B cell (primary cell): ENCODE measurements at regions not wholly inside any gene's neighbourhood (a gene's known extent, or its start where the extent isn't known, plus 50 kb on each side); places are given as distances from the start of the nearest gene placed in this dataset.

Experiments used
- ATAC-seq: fragments of 200-7000 bp; cut with Tn5 transposase; one replicate; pipeline ENCODE4 v1.10.0; 2021; ENCODE audit warnings: low read depth, mild to moderate bottlenecking, moderate number of reproducible peaks, moderate library complexity
- CTCF ChIA-PET: fragments of 350-600 bp; sonication (Branson Sonifier 250); formaldehyde crosslinking; loops from one replicate; lab custom pipeline; 2021; ENCODE audit warnings: antibody characterized with exemption, inconsistent platforms; lab: Charles Lee
- POLR2A ChIA-PET: fragments of 350-600 bp; sonication (Branson Sonifier 250); formaldehyde crosslinking; loops from one replicate; lab custom pipeline; 2021; ENCODE audit warnings: antibody characterized with exemption; lab: Charles Lee
- DNase-seq: peaks from one replicate; pipeline ENCODE4 v3.0.0; 2013
- H2AFZ ChIP-seq: 2 replicates; pipeline ENCODE4 v1.6.1; 2012; ENCODE audit warnings: mild to moderate bottlenecking, low read depth, low read length; ENCODE audit not compliant: insufficient read depth, poor library complexity, severe bottlenecking
- H3K27ac ChIP-seq, 2 donors: 1 replicate in 1 of 2; 2 replicates in 1 of 2; pipeline ENCODE4 v1.5.1; 2012 to 2013; ENCODE audit warnings: low read length in 2 of 2, mild to moderate bottlenecking in 2 of 2, moderate library complexity in 1 of 2
- H3K27me3 ChIP-seq, 4 experiments: fragments of 200-600 bp in 1 of 4; sonication (generic) in 1 of 4; replicated peaks in 1 of 4; 1 replicate in 2 of 4; 2 replicates in 2 of 4; pipeline versions ENCODE4 v1.6.1 to v1.7.0; 2013 to 2016; ENCODE audit warnings: low read length in 3 of 4, mild to moderate bottlenecking in 2 of 4, mixed read lengths in 1 of 4, moderate library complexity in 1 of 4; ENCODE audit not compliant: insufficient read depth in 4 of 4, control insufficient read depth in 3 of 4; ENCODE audit errors: control extremely low read depth in 1 of 4
- H3K36me3 ChIP-seq, 2 experiments: replicated peaks in 1 of 2; 1 replicate in 1 of 2; 2 replicates in 1 of 2; pipeline versions ENCODE4 v1.6.1 to v1.7.1; 2013; ENCODE audit warnings: low read length in 1 of 2; ENCODE audit not compliant: insufficient read depth in 2 of 2, control insufficient read depth in 1 of 2; ENCODE audit errors: control extremely low read depth in 1 of 2, extremely low read depth in 1 of 2
- H3K4me1 ChIP-seq, 2 donors: fragments of 200-600 bp in 1 of 2; sonication (generic) in 1 of 2; 1 replicate in 1 of 2; 2 replicates in 1 of 2; pipeline versions ENCODE4 v1.5.1 to v1.6.1; 2013 to 2017; ENCODE audit warnings: low read length in 2 of 2; ENCODE audit not compliant: control insufficient read depth in 2 of 2, insufficient read depth in 2 of 2
- H3K4me2 ChIP-seq: replicated peaks from 2 replicates; pipeline ENCODE3; 2012; ENCODE audit warnings: mild to moderate bottlenecking, low read depth, low read length; ENCODE audit not compliant: poor library complexity, severe bottlenecking
- H3K4me3 ChIP-seq, 5 experiments: fragments of 200-600 bp in 1 of 5; sonication (generic) in 1 of 5; 1 replicate in 3 of 5; 2 replicates in 2 of 5; pipeline versions ENCODE4 v1.5.1 to v1.7.0; 2011 to 2016; ENCODE audit warnings: low read length in 4 of 5, mild to moderate bottlenecking in 4 of 5, low read depth in 2 of 5, control low read depth in 1 of 5, moderate library complexity in 1 of 5; ENCODE audit not compliant: insufficient read depth in 1 of 5; ENCODE audit errors: control extremely low read depth in 1 of 5, extremely low read depth in 1 of 5
- H3K79me2 ChIP-seq: fragments of 200-600 bp; sonication (generic); one replicate; pipeline ENCODE4 v1.6.0; 2016; ENCODE audit warnings: low read length; ENCODE audit not compliant: control insufficient read depth, insufficient read depth
- H3K9ac ChIP-seq: fragments of 200-600 bp; sonication (generic); 2 replicates; pipeline ENCODE4 v1.6.1; 2017; ENCODE audit warnings: mild to moderate bottlenecking, low read length, moderate library complexity
- H3K9me3 ChIP-seq, 3 donors: one replicate each; pipeline versions ENCODE4 v1.6.1 to v1.7.1; 2013; ENCODE audit warnings: low read length in 2 of 3; ENCODE audit not compliant: control insufficient read depth in 2 of 3, insufficient read depth in 1 of 3; ENCODE audit errors: control extremely low read depth in 1 of 3
- H4K20me1 ChIP-seq: 2 replicates; pipeline ENCODE4 v1.6.0; 2012; ENCODE audit warnings: mild to moderate bottlenecking, low read length; ENCODE audit not compliant: insufficient read depth, control insufficient read depth, poor library complexity, severe bottlenecking
- H3K27ac Mint-ChIP-seq: one replicate; pipeline ENCODE4 v1.8.0; 2021; ENCODE audit warnings: mixed read lengths
- H3K27me3 Mint-ChIP-seq: one replicate; pipeline ENCODE4 v1.8.0; 2021; ENCODE audit warnings: mixed read lengths
- H3K4me1 Mint-ChIP-seq: one replicate; pipeline ENCODE4 v1.8.0; 2021; ENCODE audit warnings: mixed read lengths
- H3K4me3 Mint-ChIP-seq: one replicate; pipeline ENCODE4 v1.8.0; 2021; ENCODE audit warnings: mixed read lengths
- H3K9me3 Mint-ChIP-seq: one replicate; pipeline ENCODE4 v1.8.0; 2022; ENCODE audit warnings: mixed read lengths; ENCODE audit not compliant: insufficient read depth
- CTCF ChIP-seq: fragments of 200-600 bp; IDR thresholded peaks from one replicate; pipeline ENCODE4 v1.8.0; 2022; ENCODE audit warnings: antibody characterized with exemption, mild to moderate bottlenecking
- EZH2 ChIP-seq: IDR thresholded peaks from 2 replicates; pipeline ENCODE4 v1.6.1; 2012; ENCODE audit warnings: borderline replicate concordance, low read depth, mild to moderate bottlenecking, moderate library complexity, low read length; ENCODE audit not compliant: insufficient read depth, poor library complexity, severe bottlenecking
- WGBS: methylation state at CpG from one replicate; pipeline ENCODE4 v1.1.5; 2013; ENCODE audit warnings: missing lambda C conversion rate; ENCODE audit not compliant: insufficient coverage; 5-methylcytosine and 5-hydroxymethylcytosine counted together
- intact Hi-C: fragments of 100-400 bp; cut with micrococcal nuclease; formaldehyde crosslinking; loops from one replicate; pipeline ENCODE4 v1.10.0; 2022

- intact Hi-C loops = no loop called here
- Mint-ChIP-seq H3K4me3 (no peak overlapping the region), H3K27ac (no peak overlapping the region), H3K4me1 (no peaks in the 10 kb centered on the region), H3K9me3 (no peaks in the 10 kb centered on the region), H3K27me3 (peaks cover 3% of the 10 kb centered on the region)
- no CpG with 5 or more reads among the region's 2 CpGs for WGBS
- Histone ChIP-seq H3K9ac (no peak overlapping the region), H3K4me1 (no peaks in the 10 kb centered on the region), H3K36me3 (no peaks in the 10 kb centered on the region), H3K27ac (no peak overlapping the region), H3K4me2 (no peak overlapping the region), H4K20me1 (no peaks in the 10 kb centered on the region), H2AFZ (no peak overlapping the region), H3K27me3 (peaks cover 0 to 6% (median 0%) of the 10 kb centered on the region in 4 experiments), H3K79me2 (no peaks in the 10 kb centered on the region), H3K4me3 (no peak overlapping the region), H3K9me3 (no peaks in the 10 kb centered on the region)
- CTCF ChIA-PET = no interaction called here
- ATAC-seq = no peak
- TF ChIP-seq EZH2 (no peak), CTCF (no peak)
- POLR2A ChIA-PET = no interaction called here
- no peak for DNase-seq
These were observed 244.8 kb upstream of the DMRT1 start for GRCh38 chr9:596703-597102.

- Histone ChIP-seq H3K79me2 (no peaks in the 10 kb centered on the region), H3K9ac (no peak overlapping the region), H4K20me1 (no peaks in the 10 kb centered on the region), H3K4me3 (no peak overlapping the region), H3K4me2 (no peak overlapping the region), H3K4me1 (no peaks in the 10 kb centered on the region), H3K27ac (no peak overlapping the region), H2AFZ (no peak overlapping the region), H3K9me3 (no peaks in the 10 kb centered on the region), H3K27me3 (peaks cover 0 to 11% (median 0%) of the 10 kb centered on the region in 4 experiments), H3K36me3 (no peaks in the 10 kb centered on the region)
- ATAC-seq (no peak), DNase-seq (no peak)
- TF ChIP-seq EZH2 (no peak), CTCF (no peak)
- no peak overlapping the region for H3K4me3 Mint-ChIP-seq
- CTCF ChIA-PET = no interaction called here
- no peak overlapping the region for H3K27ac Mint-ChIP-seq
- 100% methylated on average over 2 of the region's 3 CpGs for WGBS
- no peaks in the 10 kb centered on the region for H3K9me3 Mint-ChIP-seq
- POLR2A ChIA-PET = no interaction called here
- intact Hi-C loops = no loop called here
- no peaks in the 10 kb centered on the region for H3K27me3 Mint-ChIP-seq
- H3K4me1 Mint-ChIP-seq = no peaks in the 10 kb centered on the region
These were observed 241.5 kb upstream of the DMRT1 start for GRCh38 chr9:600006-600405.
